ENCODE measurements at regions not wholly inside any gene's neighbourhood (a gene's known extent, or its start where the extent isn't known, plus 50 kb on each side); places are given as distances from the start of the nearest gene placed in this dataset.
A peak's percentile ranks its signal among the peaks of the same experiment; 100 is the strongest.
"Not testable (repeated sequence)": the region's sequence is repeated elsewhere in the genome, so short reads cannot be mapped to it uniquely, and the experiment has no call there.

- no peak for TF ChIP-seq TAF1 (IDR thresholded peaks at IDR 0.05; ENCODE audit: borderline replicate concordance, low read depth, low read length)
- no peak for TF ChIP-seq POLR2AphosphoS5 (IDR thresholded peaks at IDR 0.05; ENCODE audit: low read depth, low read length)
- no peak for TF ChIP-seq POLR2A (IDR thresholded peaks at IDR 0.05; ENCODE audit: low read depth, low read length)
- FAIRE-seq (no peak), DNase-seq (ENCODE audit: insufficient read length) (no peak)
These were observed 50.9 kb upstream of the OLIG3 start for GRCh38 chr6:137545073-137545472.

- FAIRE-seq (no peak), DNase-seq (ENCODE audit: insufficient read length) (no peak)
- TF ChIP-seq POLR2AphosphoS5 (IDR thresholded peaks at IDR 0.05; ENCODE audit: low read depth, low read length) (no peak), POLR2A (IDR thresholded peaks at IDR 0.05; ENCODE audit: low read depth, low read length) (no peak), TAF1 (IDR thresholded peaks at IDR 0.05; ENCODE audit: borderline replicate concordance, low read depth, low read length) (no peak)
These were observed 53.0 kb upstream of the OLIG3 start for GRCh38 chr6:137547186-137547585.

- no peak for FAIRE-seq
- TF ChIP-seq TAF1 (IDR thresholded peaks at IDR 0.05; ENCODE audit: borderline replicate concordance, low read depth, low read length), result no peak
- TF ChIP-seq POLR2AphosphoS5 (IDR thresholded peaks at IDR 0.05; ENCODE audit: low read depth, low read length), result no peak
- no peak for TF ChIP-seq POLR2A (IDR thresholded peaks at IDR 0.05; ENCODE audit: low read depth, low read length)
These were observed 53.4 kb upstream of the OLIG3 start for GRCh38 chr6:137547601-137548000.

GRCh38 chr6:137549106-137549505 lies 54.9 kb upstream of the OLIG3 start:
- no peak for TF ChIP-seq POLR2AphosphoS5 (IDR thresholded peaks at IDR 0.05; ENCODE audit: low read depth, low read length)
- TF ChIP-seq TAF1 (IDR thresholded peaks at IDR 0.05; ENCODE audit: borderline replicate concordance, low read depth, low read length), result no peak
- no peak for TF ChIP-seq POLR2A (IDR thresholded peaks at IDR 0.05; ENCODE audit: low read depth, low read length)
- DNase-seq (ENCODE audit: insufficient read length), result no peak
- FAIRE-seq, result no peak

More at GRCh38 chr6:137547601-137548000, 53.4 kb upstream of the OLIG3 start:
- DNase-seq (ENCODE audit: insufficient read length), result no peak

GRCh38 chr6:137550535-137550934 lies 56.3 kb upstream of the OLIG3 start:
- FAIRE-seq (no peak), DNase-seq (ENCODE audit: insufficient read length) (no peak)

GRCh38 chr6:137552146-137552545 lies 58.0 kb upstream of the OLIG3 start:
- DNase-seq (ENCODE audit: insufficient read length) (no peak), FAIRE-seq (no peak)
- TF ChIP-seq TAF1 (IDR thresholded peaks at IDR 0.05; ENCODE audit: borderline replicate concordance, low read depth, low read length) (no peak), POLR2AphosphoS5 (IDR thresholded peaks at IDR 0.05; ENCODE audit: low read depth, low read length) (no peak), POLR2A (IDR thresholded peaks at IDR 0.05; ENCODE audit: low read depth, low read length) (no peak)

More at GRCh38 chr6:137550535-137550934, 56.3 kb upstream of the OLIG3 start:
- no peak for TF ChIP-seq TAF1 (IDR thresholded peaks at IDR 0.05; ENCODE audit: borderline replicate concordance, low read depth, low read length)
- TF ChIP-seq POLR2A (IDR thresholded peaks at IDR 0.05; ENCODE audit: low read depth, low read length), result no peak
- no peak for TF ChIP-seq POLR2AphosphoS5 (IDR thresholded peaks at IDR 0.05; ENCODE audit: low read depth, low read length)

GRCh38 chr6:137552809-137553208 lies 58.6 kb upstream of the OLIG3 start:
- DNase-seq (ENCODE audit: insufficient read length) (no peak), FAIRE-seq (no peak)
- TF ChIP-seq POLR2AphosphoS5 (IDR thresholded peaks at IDR 0.05; ENCODE audit: low read depth, low read length) (no peak), TAF1 (IDR thresholded peaks at IDR 0.05; ENCODE audit: borderline replicate concordance, low read depth, low read length) (no peak), POLR2A (IDR thresholded peaks at IDR 0.05; ENCODE audit: low read depth, low read length) (no peak)

GRCh38 chr6:137559521-137560183 lies 65.5 kb upstream of the OLIG3 start:
- DNase-seq (ENCODE audit: insufficient read length); FAIRE-seq: not testable (repeated sequence)

GRCh38 chr6:137560184-137560563 lies 66.0 kb upstream of the OLIG3 start:
- DNase-seq (ENCODE audit: insufficient read length) (no peak), FAIRE-seq (no peak)
- TF ChIP-seq TAF1 (IDR thresholded peaks at IDR 0.05; ENCODE audit: borderline replicate concordance, low read depth, low read length) (no peak), POLR2AphosphoS5 (IDR thresholded peaks at IDR 0.05; ENCODE audit: low read depth, low read length) (no peak), POLR2A (IDR thresholded peaks at IDR 0.05; ENCODE audit: low read depth, low read length) (no peak)

GRCh38 chr6:137568067-137568466 lies 73.9 kb upstream of the OLIG3 start:
- DNase-seq (ENCODE audit: insufficient read length) (no peak), FAIRE-seq (no peak)
- TF ChIP-seq POLR2AphosphoS5 (IDR thresholded peaks at IDR 0.05; ENCODE audit: low read depth, low read length) (no peak), POLR2A (IDR thresholded peaks at IDR 0.05; ENCODE audit: low read depth, low read length) (no peak), TAF1 (IDR thresholded peaks at IDR 0.05; ENCODE audit: borderline replicate concordance, low read depth, low read length) (no peak)

- TF ChIP-seq POLR2AphosphoS5 (IDR thresholded peaks at IDR 0.05; ENCODE audit: low read depth, low read length) (no peak), POLR2A (IDR thresholded peaks at IDR 0.05; ENCODE audit: low read depth, low read length) (no peak), TAF1 (IDR thresholded peaks at IDR 0.05; ENCODE audit: borderline replicate concordance, low read depth, low read length) (no peak)
- FAIRE-seq (no peak), DNase-seq (ENCODE audit: insufficient read length) (no peak)
These were observed 76.2 kb upstream of the OLIG3 start for GRCh38 chr6:137570393-137570792.

GRCh38 chr6:137571854-137572253 lies 77.7 kb upstream of the OLIG3 start:
- FAIRE-seq, result peak; percentile 46
- TF ChIP-seq POLR2AphosphoS5 (IDR thresholded peaks at IDR 0.05; ENCODE audit: low read depth, low read length) (no peak), TAF1 (IDR thresholded peaks at IDR 0.05; ENCODE audit: borderline replicate concordance, low read depth, low read length) (no peak), POLR2A (IDR thresholded peaks at IDR 0.05; ENCODE audit: low read depth, low read length) (no peak)
- no peak for DNase-seq (ENCODE audit: insufficient read length)
